ENCODE measurements at regions not wholly inside any gene's neighbourhood (a gene's known extent, or its start where the extent isn't known, plus 50 kb on each side); places are given as distances from the start of the nearest gene placed in this dataset.

- DNase-seq: no peak
Observed at GRCh38 chr5:77842243-77842642, 66.1 kb upstream of the TBCA start.

DNA sequence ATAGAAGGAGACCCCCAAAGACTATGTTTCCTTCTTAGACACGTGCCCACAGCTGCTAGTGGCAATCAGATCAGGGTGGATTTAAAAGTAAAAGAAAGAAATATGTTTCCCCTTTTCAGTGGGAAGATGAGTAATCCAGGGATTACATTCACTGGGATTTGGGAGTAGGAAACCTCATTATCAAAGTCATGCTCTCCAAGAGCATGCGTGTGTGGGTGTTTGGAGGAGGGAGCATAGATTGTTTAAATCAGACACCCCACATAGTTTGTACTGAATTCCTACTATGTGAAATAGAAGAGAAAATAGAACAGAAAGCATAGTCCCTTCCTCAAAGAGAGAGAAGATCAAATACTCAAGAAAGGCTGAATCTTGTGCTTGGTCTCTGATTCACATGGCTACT is 65.5 kb upstream of the TBCA start:
- DNase-seq: no peak

DNA sequence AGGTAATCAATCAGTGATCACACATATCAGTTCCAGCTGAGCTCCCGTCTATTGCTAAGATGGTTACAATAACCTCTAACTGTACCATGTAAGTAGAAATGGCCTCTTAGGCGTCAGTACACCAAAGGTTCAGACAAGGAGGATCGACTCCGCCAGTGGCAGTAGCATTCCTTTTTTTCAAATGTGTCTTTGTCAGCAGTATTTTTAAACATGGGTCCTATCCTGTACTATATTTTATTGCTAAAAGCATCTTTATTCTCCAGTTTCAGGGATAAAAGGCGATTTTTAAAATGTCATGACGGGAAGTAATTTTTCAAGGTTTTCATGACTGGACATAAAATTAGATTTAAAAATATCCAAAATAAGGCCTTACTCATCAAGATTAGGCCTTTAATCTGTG is 64.8 kb upstream of the TBCA start:
- no peak for DNase-seq

GRCh38 chr5:77839691-77840090 is 63.6 kb upstream of the TBCA start:
- DNase-seq: no peak

- DNase-seq: no peak
Observed at GRCh38 chr5:77832938-77833337, 56.8 kb upstream of the TBCA start.

GRCh38 chr5:77832166-77832770 is 56.1 kb upstream of the TBCA start:
- DNase-seq: no peak

DNA sequence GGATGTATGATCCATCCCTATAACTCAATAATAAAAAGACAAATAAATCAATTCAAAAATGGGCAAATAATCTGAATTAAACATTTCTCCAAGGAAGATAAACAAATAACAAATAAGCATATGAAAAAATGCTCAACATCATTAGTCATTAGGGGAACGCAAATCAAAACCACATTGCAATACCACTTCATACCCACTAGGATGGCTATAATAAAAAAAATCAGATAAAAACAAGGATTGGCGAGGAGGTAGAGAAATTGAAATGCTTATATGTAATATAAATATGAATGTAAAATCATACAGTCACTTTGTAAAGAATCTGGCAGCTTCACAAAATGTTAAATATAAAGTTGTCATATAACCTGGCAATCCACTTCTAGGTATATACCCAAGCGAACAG is 52.3 kb upstream of the TBCA start:
- DNase-seq: no peak

Data from kidney glomerular epithelial cell (primary cell).